ENCODE measurements at regions not wholly inside any gene's neighbourhood (a gene's known extent, or its start where the extent isn't known, plus 50 kb on each side); places are given as distances from the start of the nearest gene placed in this dataset.

DNA sequence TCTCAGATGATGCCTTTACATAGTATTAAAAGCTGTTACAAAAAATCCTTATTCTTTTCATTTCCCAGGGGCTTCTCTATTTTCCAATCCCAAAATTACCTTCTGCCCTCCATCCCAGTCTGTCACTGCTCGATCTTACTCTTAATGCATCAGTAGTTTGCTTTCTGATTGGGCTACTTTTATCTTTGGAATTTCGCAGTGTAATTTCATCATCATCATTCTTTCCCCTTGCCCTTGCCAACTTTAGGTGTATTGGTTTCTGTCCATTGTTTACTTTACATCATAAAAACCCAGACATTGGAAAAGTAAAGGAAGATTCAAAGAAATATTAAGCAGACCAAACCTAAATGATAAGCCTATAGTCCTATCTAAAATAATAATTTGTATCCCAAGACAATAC, 457.2 kb downstream of the PIK3C3 start:
- no peak overlapping the region for H3K4me2 ChIP-seq (ENCODE audit: low read length)
- no peak for ATAC-seq
- DNase-seq = no peak
- no peaks in the 10 kb centered on the region for H3K9me2 ChIP-seq (replicated peaks; ENCODE audit: low read length)
- H3K27ac ChIP-seq (ENCODE audit: low read length) = no peak overlapping the region
- no peaks in the 10 kb centered on the region for H3K9me3 ChIP-seq (ENCODE audit: low read length)
- no peak overlapping the region for H3K9ac ChIP-seq (ENCODE audit: low read length)
- no TSS peak for BruUV-seq (replicated peaks)
- no peaks in the 10 kb centered on the region for H3K4me1 ChIP-seq (ENCODE audit: insufficient read depth, low read length)
- CTCF ChIA-PET = no interaction called here
- intact Hi-C loops (cut with micrococcal nuclease) = no loop called here
- H3K4me3 ChIP-seq (ENCODE audit: low read length) = no peak overlapping the region
- H3K36me3 ChIP-seq (ENCODE audit: low read depth, low read length) = no peaks in the 10 kb centered on the region
- H3K27me3 ChIP-seq (ENCODE audit: low read length) = no peaks in the 10 kb centered on the region
- no peaks in the 10 kb centered on the region for H4K20me1 ChIP-seq (ENCODE audit: low read length)
- no peaks in the 10 kb centered on the region for H3F3A ChIP-seq (ENCODE audit: low read length, unreplicated experiment)
- no peaks in the 10 kb centered on the region for H3K79me2 ChIP-seq (ENCODE audit: low read length)
- no peak for TF ChIP-seq EZH2phosphoT487 (IDR thresholded peaks at IDR 0.05; ENCODE audit: borderline replicate concordance, low read length)
- no peak for TF ChIP-seq EZH2 (IDR thresholded peaks at IDR 0.05; ENCODE audit: low read length, unreplicated experiment)
- TF ChIP-seq, protein P1, sequence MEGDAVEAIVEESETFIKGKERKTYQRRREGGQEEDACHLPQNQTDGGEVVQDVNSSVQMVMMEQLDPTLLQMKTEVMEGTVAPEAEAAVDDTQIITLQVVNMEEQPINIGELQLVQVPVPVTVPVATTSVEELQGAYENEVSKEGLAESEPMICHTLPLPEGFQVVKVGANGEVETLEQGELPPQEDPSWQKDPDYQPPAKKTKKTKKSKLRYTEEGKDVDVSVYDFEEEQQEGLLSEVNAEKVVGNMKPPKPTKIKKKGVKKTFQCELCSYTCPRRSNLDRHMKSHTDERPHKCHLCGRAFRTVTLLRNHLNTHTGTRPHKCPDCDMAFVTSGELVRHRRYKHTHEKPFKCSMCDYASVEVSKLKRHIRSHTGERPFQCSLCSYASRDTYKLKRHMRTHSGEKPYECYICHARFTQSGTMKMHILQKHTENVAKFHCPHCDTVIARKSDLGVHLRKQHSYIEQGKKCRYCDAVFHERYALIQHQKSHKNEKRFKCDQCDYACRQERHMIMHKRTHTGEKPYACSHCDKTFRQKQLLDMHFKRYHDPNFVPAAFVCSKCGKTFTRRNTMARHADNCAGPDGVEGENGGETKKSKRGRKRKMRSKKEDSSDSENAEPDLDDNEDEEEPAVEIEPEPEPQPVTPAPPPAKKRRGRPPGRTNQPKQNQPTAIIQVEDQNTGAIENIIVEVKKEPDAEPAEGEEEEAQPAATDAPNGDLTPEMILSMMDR (conservative IDR thresholded peaks at IDR 0.05; ENCODE audit: low read depth, low read length) = no peak
- POLR2A ChIA-PET (ENCODE audit: unreplicated experiment) = no interaction called here
- no peak overlapping the region for H2AFZ ChIP-seq (ENCODE audit: low read length)

DNA sequence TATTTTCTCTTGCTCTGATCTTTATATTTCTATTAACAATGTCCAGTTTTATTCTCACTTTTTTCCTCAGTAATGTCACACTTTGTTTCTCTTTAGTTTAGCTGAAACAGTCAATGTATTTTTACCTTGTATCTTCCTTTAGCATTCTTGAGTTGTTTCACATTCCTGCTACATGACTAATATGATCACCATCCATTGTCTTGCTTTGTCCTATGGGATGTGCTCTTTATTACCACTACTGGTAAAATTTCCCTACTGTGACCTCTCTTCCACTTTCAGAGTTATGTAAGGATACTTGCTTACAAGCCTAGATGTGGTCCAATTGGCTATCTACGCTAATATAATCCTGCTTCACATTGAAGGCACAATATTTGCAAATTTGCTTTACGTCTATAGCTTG, 457.9 kb downstream of the PIK3C3 start:
- Histone ChIP-seq H2AFZ (ENCODE audit: low read length) (no peak overlapping the region), H3K9me3 (ENCODE audit: low read length) (no peaks in the 10 kb centered on the region), H3K4me3 (ENCODE audit: low read length) (no peak overlapping the region), H3K9ac (ENCODE audit: low read length) (no peak overlapping the region), H3K4me2 (ENCODE audit: low read length) (no peak overlapping the region), H3K4me1 (ENCODE audit: insufficient read depth, low read length) (no peaks in the 10 kb centered on the region), H3K27me3 (ENCODE audit: low read length) (no peaks in the 10 kb centered on the region), H3K36me3 (ENCODE audit: low read depth, low read length) (no peaks in the 10 kb centered on the region), H3K79me2 (ENCODE audit: low read length) (no peaks in the 10 kb centered on the region), H3K9me2 (replicated peaks; ENCODE audit: low read length) (no peaks in the 10 kb centered on the region), H3K27ac (ENCODE audit: low read length) (no peak overlapping the region), H4K20me1 (ENCODE audit: low read length) (no peaks in the 10 kb centered on the region), H3F3A (ENCODE audit: low read length, unreplicated experiment) (no peaks in the 10 kb centered on the region)
- DNase-seq (peak; percentile 2), ATAC-seq (no peak)
- TF ChIP-seq, protein P1 (conservative IDR thresholded peaks at IDR 0.05; ENCODE audit: low read depth, low read length) = no peak
- TF ChIP-seq EZH2 (IDR thresholded peaks at IDR 0.05; ENCODE audit: low read length, unreplicated experiment) (no peak), EZH2phosphoT487 (IDR thresholded peaks at IDR 0.05; ENCODE audit: borderline replicate concordance, low read length) (no peak)
- ChIA-PET POLR2A (ENCODE audit: unreplicated experiment) (no interaction called here), CTCF (no interaction called here)
- intact Hi-C loops (cut with micrococcal nuclease) = no loop called here
- BruUV-seq (replicated peaks) = no TSS peak

DNA sequence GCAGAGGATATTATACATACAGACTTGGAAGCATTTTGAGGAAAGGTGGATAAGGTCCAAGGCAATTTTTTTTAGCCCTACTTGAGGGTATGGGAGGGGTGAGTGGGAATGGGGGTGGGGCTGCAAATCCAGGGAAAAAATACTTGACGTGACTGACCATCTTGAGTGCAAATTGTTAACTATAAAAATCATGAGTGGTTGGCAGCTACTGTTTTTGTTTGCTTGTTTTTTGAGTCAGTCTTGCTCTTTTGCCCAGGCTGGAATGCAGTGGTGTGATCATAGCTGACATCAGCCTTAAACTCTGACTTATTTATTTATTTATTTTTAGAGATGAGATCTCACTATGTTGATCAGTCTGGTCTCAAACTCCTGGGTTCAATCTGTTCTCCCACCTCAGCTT, 458.8 kb downstream of the PIK3C3 start:
- H3K4me2 ChIP-seq (ENCODE audit: low read length) = no peak overlapping the region
- H3K79me2 ChIP-seq (ENCODE audit: low read length) = no peaks in the 10 kb centered on the region
- H3K27ac ChIP-seq (ENCODE audit: low read length) = no peak overlapping the region
- H4K20me1 ChIP-seq (ENCODE audit: low read length) = no peaks in the 10 kb centered on the region
- no peaks in the 10 kb centered on the region for H3K9me2 ChIP-seq (replicated peaks; ENCODE audit: low read length)
- H3K9me3 ChIP-seq (ENCODE audit: low read length) = no peaks in the 10 kb centered on the region
- TF ChIP-seq, protein P1 (conservative IDR thresholded peaks at IDR 0.05; ENCODE audit: low read depth, low read length) = no peak
- no peak for TF ChIP-seq EZH2phosphoT487 (IDR thresholded peaks at IDR 0.05; ENCODE audit: borderline replicate concordance, low read length)
- no peak for TF ChIP-seq EZH2 (IDR thresholded peaks at IDR 0.05; ENCODE audit: low read length, unreplicated experiment)
- no peak overlapping the region for H3K4me3 ChIP-seq (ENCODE audit: low read length)
- no peak overlapping the region for H2AFZ ChIP-seq (ENCODE audit: low read length)
- ChIA-PET POLR2A (ENCODE audit: unreplicated experiment) (no interaction called here), CTCF (no interaction called here)
- no peak for ATAC-seq
- no peaks in the 10 kb centered on the region for H3K27me3 ChIP-seq (ENCODE audit: low read length)
- H3F3A ChIP-seq (ENCODE audit: low read length, unreplicated experiment) = no peaks in the 10 kb centered on the region
- no peak overlapping the region for H3K9ac ChIP-seq (ENCODE audit: low read length)
- H3K36me3 ChIP-seq (ENCODE audit: low read depth, low read length) = no peaks in the 10 kb centered on the region
- no peaks in the 10 kb centered on the region for H3K4me1 ChIP-seq (ENCODE audit: insufficient read depth, low read length)
- DNase-seq = no peak
- BruUV-seq (replicated peaks) = no TSS peak
- intact Hi-C loops (cut with micrococcal nuclease) = no loop called here
